HG03135 (cell line): ENCODE measurements at regions not wholly inside any gene's neighbourhood (a gene's known extent, or its start where the extent isn't known, plus 50 kb on each side); places are given as distances from the start of the nearest gene placed in this dataset.

Source experiments
- ATAC-seq: cut with Tn5 transposase; IDR thresholded peaks from one replicate; pipeline ENCODE4 v1.9.1; 2021; ENCODE audit warnings: mild to moderate bottlenecking, moderate library complexity; ENCODE audit not compliant: unreplicated experiment

- no peak for ATAC-seq
These were observed 253.6 kb downstream of the CDH26 start for GRCh38 chr20:60211618-60212463.

GRCh38 chr20:60212695-60213094, 254.5 kb downstream of the CDH26 start:
- no peak for ATAC-seq

- no peak for ATAC-seq
These were observed 255.1 kb downstream of the CDH26 start for GRCh38 chr20:60213126-60213893.

GRCh38 chr20:60214901-60215815, 256.9 kb downstream of the CDH26 start:
- no peak for ATAC-seq

- no peak for ATAC-seq
These were observed 257.9 kb downstream of the CDH26 start for GRCh38 chr20:60215816-60216730.

DNA sequence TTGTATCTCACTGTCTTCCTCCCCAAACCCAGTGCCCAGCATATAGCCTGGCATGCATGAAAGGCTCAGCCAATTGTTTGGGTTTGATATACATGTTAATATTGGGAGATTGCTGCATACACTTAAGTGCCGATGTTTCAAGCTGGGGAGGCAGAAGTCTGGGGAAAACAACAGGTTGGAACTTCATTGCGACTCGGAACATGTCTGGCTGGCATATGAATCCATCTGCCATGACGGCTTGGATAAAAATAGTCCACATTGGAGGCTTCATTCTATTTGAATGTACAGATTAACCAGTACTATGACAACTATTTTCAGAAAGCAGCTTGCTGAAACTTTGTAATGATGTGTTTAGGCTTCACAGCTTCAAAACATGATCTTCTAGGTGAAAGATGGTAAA, 261.0 kb downstream of the CDH26 start:
- ATAC-seq: no peak

GRCh38 chr20:60219984-60220562, 261.9 kb downstream of the CDH26 start:
- ATAC-seq: no peak

- no peak for ATAC-seq
These were observed 262.5 kb downstream of the CDH26 start for GRCh38 chr20:60220706-60221105.

DNA sequence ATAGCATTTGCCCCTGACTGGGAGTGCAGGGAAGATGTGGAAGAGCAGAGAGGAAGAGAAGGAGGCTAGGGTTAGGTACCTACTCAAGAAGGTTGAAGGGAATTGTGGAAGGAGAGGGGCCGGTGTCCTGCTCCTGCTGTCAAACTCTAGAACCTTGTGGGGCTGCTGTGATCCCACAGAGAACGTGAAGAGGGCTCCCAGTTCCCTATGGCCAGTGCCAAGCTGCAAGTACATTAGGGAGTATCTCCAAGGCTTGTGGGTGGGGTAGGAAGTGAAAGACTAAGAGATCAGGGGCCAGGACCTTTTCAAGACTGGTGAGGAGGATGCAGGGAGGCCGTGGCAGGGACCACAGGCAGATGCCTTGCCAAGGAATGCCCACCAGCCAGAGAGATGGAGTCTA, 263.4 kb downstream of the CDH26 start:
- ATAC-seq: no peak

DNA sequence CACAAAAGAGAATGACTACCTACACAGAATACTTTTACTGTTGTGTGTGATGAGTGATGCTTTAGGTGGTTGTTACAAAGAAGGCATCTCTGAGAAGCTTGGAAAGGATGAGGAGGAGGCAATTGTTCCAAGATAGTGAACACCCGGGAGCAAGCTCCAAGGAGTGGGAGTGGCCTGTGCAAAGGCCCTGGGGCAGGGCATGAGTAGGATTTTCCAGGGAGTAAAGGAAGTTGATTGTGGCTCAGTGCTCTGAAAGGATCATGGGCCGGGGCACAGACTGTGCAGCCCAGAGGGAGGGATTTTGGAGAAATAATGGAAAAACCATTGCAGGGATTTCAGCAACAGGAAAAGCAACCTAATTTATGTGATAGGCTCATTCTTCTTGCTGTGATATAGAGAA, 264.3 kb downstream of the CDH26 start:
- no peak for ATAC-seq

DNA sequence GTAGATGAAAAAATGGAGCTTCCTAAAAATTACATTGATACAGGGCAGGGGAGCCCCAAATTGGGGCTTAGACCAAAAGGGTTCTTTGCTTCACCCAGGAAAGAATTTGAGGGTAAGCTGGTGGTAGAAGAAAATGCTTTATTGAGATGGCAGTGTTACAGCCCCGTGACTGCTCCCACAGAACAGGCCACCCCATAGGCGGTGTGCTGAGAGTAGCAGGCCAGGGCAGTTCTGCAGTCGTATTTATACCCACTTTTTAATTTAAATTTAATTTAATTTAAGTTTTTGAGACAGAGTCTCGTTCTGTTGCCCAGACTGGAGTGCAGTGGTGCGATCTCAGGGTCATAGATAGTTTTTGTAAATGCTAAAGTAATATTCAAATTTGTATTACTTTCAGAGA, 265.0 kb downstream of the CDH26 start:
- no peak for ATAC-seq

DNA sequence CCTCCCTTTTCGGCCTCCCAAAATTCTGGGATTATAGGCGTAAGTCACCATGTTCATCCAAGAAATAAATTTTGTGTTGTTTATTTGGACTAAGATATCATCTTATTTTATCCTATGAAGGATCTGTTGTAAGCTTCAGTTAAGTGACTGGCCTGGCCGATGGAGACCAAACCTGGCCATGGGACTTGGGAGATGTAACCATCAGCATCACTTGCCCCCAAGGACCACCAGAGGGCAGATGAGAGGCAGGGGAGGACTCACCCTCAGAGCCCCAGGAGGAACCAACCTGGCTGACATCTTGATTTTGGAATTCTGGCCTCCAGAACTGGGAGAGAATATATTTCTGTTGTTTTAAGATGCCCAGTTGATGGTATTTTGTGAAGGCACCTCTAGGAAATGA, 266.7 kb downstream of the CDH26 start:
- ATAC-seq: no peak

DNA sequence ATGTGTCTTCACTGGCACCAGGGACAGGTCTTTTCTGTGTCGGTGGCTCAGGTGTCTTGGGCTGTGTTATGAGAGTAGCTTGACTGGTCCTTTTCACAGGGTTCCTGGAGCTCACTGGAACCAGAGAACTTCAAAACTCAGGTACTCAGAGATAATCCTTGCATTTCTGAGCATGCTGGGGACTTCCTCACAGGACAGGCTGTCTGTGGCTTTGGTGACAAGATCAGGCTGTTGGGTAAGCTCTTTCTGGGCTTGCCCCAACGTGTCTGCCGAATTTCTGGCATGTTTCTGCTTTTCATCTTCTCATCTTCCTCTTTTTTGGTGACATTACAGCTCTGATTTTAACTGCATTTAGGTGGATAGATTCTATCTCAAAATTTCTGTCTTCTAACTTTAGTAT, 270.0 kb downstream of the CDH26 start:
- no peak for ATAC-seq

GRCh38 chr20:60232380-60232779, 274.2 kb downstream of the CDH26 start:
- no peak for ATAC-seq

- no peak for ATAC-seq
These were observed 274.9 kb downstream of the CDH26 start for GRCh38 chr20:60233018-60233630.

- ATAC-seq: no peak
These were observed 278.4 kb downstream of the CDH26 start for GRCh38 chr20:60236613-60237012.

- ATAC-seq: no peak
These were observed 279.8 kb downstream of the CDH26 start for GRCh38 chr20:60237981-60238380.

- ATAC-seq: no peak
These were observed 280.9 kb downstream of the CDH26 start for GRCh38 chr20:60238992-60239660.

- ATAC-seq: no peak
These were observed 281.7 kb downstream of the CDH26 start for GRCh38 chr20:60239956-60240355.
